SK-N-SH (cell line): ENCODE measurements at regions not wholly inside any gene's neighbourhood (a gene's known extent, or its start where the extent isn't known, plus 50 kb on each side); places are given as distances from the start of the nearest gene placed in this dataset.

Experiments used
- CTCF ChIP-seq: fragments of 200-600 bp; sonication (generic); IDR thresholded peaks from 2 replicates; pipeline ENCODE4 v1.6.1; 2017; ENCODE audit warnings: antibody characterized with exemption, mild to moderate bottlenecking, moderate library complexity
- FOXM1 ChIP-seq: IDR thresholded peaks from 2 replicates; pipeline ENCODE4 v1.4.0; 2012; ENCODE audit warnings: low read depth, mild to moderate bottlenecking
- GABPA ChIP-seq: IDR thresholded peaks from 2 replicates; pipeline ENCODE4 v1.4.0; 2012; ENCODE audit warnings: low read depth, mild to moderate bottlenecking

DNA sequence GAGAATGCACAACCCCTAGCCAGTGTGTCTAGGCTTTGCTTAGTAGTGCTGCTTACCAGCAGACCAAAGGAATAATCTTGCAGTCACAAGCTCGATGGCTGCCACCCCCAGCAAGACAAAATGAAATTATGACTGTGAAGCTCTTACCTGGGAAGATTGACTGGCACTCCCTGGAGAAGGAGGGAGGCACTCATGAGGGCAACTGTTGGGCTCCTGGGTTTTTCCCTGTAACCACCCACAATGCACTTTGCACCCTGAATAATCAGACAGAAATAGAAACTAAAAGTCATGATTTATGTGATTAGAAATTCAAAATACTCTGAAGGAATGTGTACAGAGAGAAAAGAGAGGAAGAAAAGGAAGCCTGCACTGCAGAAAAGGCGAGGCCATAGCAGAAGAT, 144.3 kb upstream of the DGKB start:
- TF ChIP-seq CTCF (no peak), FOXM1 (no peak), GABPA (no peak)
